ENCODE measurements at regions not wholly inside any gene's neighbourhood (a gene's known extent, or its start where the extent isn't known, plus 50 kb on each side); places are given as distances from the start of the nearest gene placed in this dataset.

- no peak for TF ChIP-seq CTCF (IDR thresholded peaks at IDR 0.05)
- TF ChIP-seq EZH2 (IDR thresholded peaks at IDR 0.05; ENCODE audit: borderline replicate concordance, insufficient read depth, low read depth, low read length, poor library complexity, severe bottlenecking), result no peak
These were observed 434.6 kb downstream of the CD109 start for GRCh38 chr6:74130641-74131040.
